Stimulated activated CD8-positive, alpha-beta memory T cell treated with anti-CD3 and anti-CD28 coated beads, Interleukin-4, amount 100 ng/mL, for 4 hours (primary cell): ENCODE measurements at regions not wholly inside any gene's neighbourhood (a gene's known extent, or its start where the extent isn't known, plus 50 kb on each side); places are given as distances from the start of the nearest gene placed in this dataset.
"Not testable (repeated sequence)": the region's sequence is repeated elsewhere in the genome, so short reads cannot be mapped to it uniquely, and the experiment has no call there.

Experiments
- DNase-seq, 2 donors: peaks; one replicate each; pipeline ENCODE4 v3.0.0-alpha.2; 2020; ENCODE audit warnings: low read depth in 2 of 2, low spot score in 1 of 2

GRCh38 chr6:134619077-134619476 lies 301.2 kb upstream of the SGK1 start:
- DNase-seq, result no peak

- DNase-seq, result no peak
Observed at GRCh38 chr6:134614606-134615485, 296.9 kb upstream of the SGK1 start.

- not testable (repeated sequence) for DNase-seq
Observed at GRCh38 chr6:134612128-134612527, 294.2 kb upstream of the SGK1 start.

- DNase-seq, result no peak
Observed at GRCh38 chr6:134610411-134610810, 292.5 kb upstream of the SGK1 start.

DNA sequence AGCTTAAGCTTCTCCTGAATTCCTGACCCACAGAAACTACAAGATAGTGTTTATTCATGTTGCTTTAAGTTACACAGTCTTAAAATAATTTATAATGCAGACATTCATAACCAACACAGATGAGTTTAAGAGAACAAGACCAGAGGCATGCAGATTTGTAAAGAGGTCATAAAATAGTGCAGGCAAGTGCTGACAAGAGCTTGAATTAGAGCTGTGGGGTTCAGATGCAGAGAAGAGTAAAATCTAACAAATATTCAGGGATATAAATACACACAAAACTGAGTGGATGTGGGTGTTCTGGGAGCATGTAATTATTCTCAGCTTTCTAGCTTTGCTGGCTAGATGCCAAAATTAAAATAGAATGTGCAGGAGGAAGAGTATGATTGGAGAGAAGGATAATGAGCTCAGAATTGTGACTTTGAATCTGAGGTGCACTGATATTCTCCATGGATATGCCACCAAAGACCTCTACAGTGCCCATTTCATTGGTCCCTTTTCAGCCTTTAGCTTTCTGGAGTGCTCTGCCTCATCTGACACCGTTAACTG lies 291.9 kb upstream of the SGK1 start:
- DNase-seq, result no peak

- no peak for DNase-seq
Observed at GRCh38 chr6:134607411-134607810, 289.5 kb upstream of the SGK1 start.

- DNase-seq, result no peak
Observed at GRCh38 chr6:134605034-134605433, 287.1 kb upstream of the SGK1 start.

GRCh38 chr6:134604014-134604676 lies 286.2 kb upstream of the SGK1 start:
- DNase-seq, result no peak

DNA sequence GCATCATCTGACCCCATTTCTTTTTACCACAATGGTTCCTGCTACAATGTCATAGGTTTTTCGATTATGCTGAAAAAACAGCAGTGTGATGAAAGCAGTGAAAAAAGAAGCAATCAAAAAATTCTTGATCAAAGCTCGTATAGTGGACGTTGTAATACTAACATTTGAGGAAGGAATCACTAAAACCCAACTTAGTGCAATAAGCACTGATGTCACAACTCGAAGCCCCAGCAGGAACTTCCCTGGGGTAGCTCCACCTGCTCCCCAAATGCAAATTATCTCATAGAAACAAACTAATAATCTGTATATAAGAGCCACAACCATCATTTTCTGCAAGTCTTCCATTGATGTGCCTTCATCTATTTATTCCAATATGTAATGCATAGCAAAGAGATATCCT lies 285.6 kb upstream of the SGK1 start:
- DNase-seq, result no peak

DNA sequence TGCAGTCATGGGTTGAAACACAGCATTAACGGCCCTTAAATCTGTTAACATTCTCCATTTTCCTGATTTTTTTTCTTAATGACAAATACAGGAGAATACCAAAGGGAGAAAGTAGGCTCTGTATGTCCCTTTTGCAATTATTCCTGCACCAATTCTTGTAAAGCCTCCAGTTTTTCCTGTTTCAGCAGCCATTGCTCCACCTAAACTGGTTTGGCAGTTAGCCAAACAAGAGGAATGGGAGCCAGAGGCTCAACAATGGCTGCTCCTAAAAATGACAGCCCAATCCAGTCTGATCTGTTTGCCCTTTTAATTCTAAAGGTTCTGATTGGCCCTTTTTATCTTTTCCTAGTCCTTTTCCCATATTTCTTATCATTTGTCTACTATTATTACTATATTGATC lies 284.2 kb upstream of the SGK1 start:
- DNase-seq, result no peak

- DNase-seq, result no peak
Observed at GRCh38 chr6:134600671-134601070, 282.8 kb upstream of the SGK1 start.

DNA sequence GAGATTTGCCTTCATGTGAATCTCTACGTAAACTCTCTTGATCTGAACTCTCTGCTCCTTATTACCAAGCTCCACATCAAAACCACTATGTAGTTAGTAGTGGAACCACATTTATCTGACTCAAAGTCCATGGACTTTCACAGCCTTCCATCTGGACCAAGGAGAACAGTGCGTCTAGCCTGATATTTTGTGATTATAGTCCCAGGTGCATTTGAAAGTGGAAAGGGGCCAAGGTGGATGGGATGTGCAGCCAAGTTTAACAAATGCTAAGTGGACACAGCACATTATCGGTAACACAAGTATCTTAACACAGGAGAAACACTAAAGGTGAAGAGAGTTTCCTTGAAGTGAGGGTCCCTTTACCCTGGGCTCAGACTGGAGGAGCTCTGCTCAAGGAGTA lies 281.2 kb upstream of the SGK1 start:
- DNase-seq, result no peak

GRCh38 chr6:134596191-134596590 lies 278.3 kb upstream of the SGK1 start:
- no peak for DNase-seq

- no peak for DNase-seq
Observed at GRCh38 chr6:134594881-134595280, 277.0 kb upstream of the SGK1 start.

GRCh38 chr6:134593887-134594286 lies 276.0 kb upstream of the SGK1 start:
- no peak for DNase-seq

DNA sequence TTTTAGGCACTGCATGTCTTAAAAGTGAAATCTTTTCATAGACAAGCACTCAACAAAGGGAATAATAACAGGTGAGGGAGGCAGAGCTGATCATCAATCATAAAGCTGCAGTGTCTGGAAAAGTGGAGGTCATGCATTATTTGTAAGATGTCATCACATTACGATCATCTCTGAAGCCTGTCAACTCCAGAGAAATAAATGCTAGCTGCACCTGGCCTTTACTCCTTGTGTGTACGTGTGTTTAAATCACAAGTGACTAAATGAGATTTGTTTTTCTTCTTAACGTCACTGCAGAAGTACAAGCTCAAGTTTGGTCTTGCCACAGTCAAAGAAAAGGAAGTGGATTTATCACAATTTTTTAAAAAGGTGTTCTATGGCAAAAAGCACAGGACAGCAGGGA lies 275.5 kb upstream of the SGK1 start:
- no peak for DNase-seq

DNA sequence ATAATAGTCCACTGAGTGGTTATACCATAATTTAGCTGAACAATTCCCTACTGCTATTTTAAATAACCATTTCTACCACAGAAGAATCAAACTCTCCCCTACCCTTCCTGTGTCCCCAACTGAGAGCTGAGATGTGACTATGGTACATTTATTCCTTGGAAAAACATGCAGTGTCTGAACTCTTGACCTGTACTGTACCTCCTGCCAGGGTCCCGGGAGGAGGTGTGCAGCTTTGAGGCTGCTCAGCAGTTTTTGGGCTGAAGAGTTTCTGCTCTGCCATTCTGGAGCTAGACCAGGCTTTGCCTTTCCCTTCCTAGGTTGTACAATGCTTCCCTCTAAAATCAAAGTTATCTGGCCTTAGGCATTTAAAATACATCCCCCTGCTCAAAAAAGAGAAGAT lies 275.1 kb upstream of the SGK1 start:
- no peak for DNase-seq

DNA sequence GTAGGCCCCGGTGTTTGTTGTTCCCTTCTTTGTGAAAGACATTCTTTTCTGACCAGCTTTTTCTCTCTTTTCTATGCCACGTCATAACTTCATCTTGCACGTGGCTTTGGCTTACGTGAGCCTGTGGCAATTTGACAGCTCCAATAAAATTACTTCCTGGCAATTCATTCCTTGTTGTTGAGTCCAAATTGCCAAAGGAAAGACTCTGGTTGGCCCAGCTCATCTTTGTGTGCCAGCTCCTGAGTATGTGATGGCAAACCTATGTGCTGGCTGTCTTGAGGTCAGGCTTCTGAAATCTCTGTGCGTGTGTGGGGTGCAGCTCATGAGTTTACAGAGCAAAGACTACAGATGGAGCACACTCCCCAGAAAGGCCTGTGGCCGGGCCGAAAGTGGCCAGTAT lies 272.5 kb upstream of the SGK1 start:
- no peak for DNase-seq

DNA sequence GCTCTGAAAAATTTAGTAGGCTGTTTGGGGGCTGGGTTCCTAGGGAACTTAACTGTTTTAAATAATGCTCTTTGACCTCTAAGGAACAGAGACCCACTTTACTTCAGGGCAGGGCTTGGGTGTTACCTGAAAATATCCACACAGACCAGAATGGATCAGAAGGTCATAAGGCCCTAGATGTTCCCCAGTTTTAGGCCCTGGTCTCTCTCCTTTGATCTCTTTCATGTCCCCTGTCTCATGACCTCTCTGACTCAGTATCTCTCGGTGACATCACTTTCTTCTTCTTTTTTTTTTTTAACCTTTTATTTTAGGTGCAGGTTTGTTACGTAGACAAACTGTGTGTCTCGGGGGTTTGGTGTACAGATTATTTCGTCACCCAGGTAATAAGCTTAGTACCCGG lies 272.1 kb upstream of the SGK1 start:
- DNase-seq, result no peak

DNA sequence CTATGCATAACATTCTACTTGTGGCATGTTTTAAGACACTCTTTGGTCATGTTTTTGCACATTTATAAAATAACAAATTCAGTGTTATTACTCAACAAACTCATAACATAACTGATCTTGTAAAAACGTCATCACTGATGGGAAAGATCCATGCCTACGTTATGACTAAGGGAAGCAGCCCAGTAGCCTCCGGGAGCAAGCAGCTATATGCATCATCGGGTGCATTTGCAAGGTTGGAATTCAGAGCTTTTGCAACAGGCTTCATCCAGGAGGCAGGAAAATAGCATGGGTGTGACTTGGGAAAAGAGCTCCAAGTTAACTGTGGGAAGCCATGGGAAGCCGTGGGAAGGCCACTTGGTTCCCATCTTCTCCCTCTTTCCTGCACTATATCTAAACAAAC lies 271.6 kb upstream of the SGK1 start:
- no peak for DNase-seq

DNA sequence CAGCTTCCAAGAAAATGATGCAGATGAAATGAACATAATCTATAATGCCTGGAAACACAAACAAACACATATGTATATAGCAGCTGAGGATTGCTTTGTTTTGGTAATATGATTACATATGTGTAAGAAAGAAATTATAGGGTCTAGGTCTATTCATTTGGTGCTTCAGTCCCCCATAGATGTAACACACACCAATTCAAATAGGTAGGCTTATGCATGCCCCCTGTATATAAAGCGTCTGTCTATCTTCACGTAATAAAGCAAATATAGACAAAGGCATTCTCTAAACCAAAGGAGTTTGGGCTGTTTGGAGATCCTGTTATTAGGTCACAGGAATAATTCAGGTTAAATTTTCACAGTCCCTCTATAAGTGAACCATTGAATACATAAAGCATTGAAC lies 270.4 kb upstream of the SGK1 start:
- no peak for DNase-seq

- no peak for DNase-seq
Observed at GRCh38 chr6:134585517-134585873, 267.6 kb upstream of the SGK1 start.
